ENCODE measurements at regions not wholly inside any gene's neighbourhood (a gene's known extent, or its start where the extent isn't known, plus 50 kb on each side); places are given as distances from the start of the nearest gene placed in this dataset.

DNA sequence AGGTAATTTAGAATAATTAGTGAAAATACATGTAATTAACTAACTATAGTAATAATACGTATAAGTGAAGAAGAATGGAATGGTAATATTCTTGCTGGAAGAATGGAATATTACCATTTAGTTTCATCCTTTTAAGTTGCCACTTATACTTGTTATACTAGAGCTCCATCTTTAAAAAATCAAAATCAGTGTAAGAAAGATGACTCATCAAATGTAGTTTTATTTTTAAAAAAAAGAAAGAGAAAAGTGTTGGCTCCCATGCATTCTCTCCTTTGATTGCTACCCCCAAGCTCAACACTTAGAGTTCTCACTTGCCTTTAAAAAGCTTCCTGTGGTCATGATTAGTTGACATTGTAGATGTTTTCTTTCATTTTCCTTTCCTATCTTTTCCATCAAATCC lies 82.4 kb upstream of the KIF2B start:
- TF ChIP-seq POLR2A (IDR thresholded peaks at IDR 0.05): no peak
- TF ChIP-seq, protein P1, sequence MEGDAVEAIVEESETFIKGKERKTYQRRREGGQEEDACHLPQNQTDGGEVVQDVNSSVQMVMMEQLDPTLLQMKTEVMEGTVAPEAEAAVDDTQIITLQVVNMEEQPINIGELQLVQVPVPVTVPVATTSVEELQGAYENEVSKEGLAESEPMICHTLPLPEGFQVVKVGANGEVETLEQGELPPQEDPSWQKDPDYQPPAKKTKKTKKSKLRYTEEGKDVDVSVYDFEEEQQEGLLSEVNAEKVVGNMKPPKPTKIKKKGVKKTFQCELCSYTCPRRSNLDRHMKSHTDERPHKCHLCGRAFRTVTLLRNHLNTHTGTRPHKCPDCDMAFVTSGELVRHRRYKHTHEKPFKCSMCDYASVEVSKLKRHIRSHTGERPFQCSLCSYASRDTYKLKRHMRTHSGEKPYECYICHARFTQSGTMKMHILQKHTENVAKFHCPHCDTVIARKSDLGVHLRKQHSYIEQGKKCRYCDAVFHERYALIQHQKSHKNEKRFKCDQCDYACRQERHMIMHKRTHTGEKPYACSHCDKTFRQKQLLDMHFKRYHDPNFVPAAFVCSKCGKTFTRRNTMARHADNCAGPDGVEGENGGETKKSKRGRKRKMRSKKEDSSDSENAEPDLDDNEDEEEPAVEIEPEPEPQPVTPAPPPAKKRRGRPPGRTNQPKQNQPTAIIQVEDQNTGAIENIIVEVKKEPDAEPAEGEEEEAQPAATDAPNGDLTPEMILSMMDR (IDR thresholded peaks at IDR 0.05): no peak
- no peak for TF ChIP-seq EP300 (IDR thresholded peaks at IDR 0.05)

Data from tibial nerve (tissue), 4 donors.